ENCODE measurements at regions not wholly inside any gene's neighbourhood (a gene's known extent, or its start where the extent isn't known, plus 50 kb on each side); places are given as distances from the start of the nearest gene placed in this dataset.

- DNase-seq (ENCODE audit: low read depth in 1 of 2, low spot score in 1 of 2), result no peak
Observed at GRCh38 chr5:38207343-38207742, 51.0 kb upstream of the EGFLAM start.

- no peak for DNase-seq (ENCODE audit: low read depth in 1 of 2, low spot score in 1 of 2)
Observed at GRCh38 chr5:38202741-38203140, 55.6 kb upstream of the EGFLAM start.

- no peak for DNase-seq (ENCODE audit: low read depth in 1 of 2, low spot score in 1 of 2)
Observed at GRCh38 chr5:38200872-38201557, 57.3 kb upstream of the EGFLAM start.

GRCh38 chr5:38197118-38197517 lies 61.2 kb upstream of the EGFLAM start:
- no peak for DNase-seq (ENCODE audit: low read depth in 1 of 2, low spot score in 1 of 2)

GRCh38 chr5:38193015-38193581 lies 65.3 kb upstream of the EGFLAM start:
- DNase-seq (ENCODE audit: low read depth in 1 of 2, low spot score in 1 of 2), result peak; percentile 14 to 32

GRCh38 chr5:38191693-38192092 lies 66.7 kb upstream of the EGFLAM start:
- DNase-seq (ENCODE audit: low read depth in 1 of 2, low spot score in 1 of 2), result no peak

GRCh38 chr5:38190111-38190510 lies 68.2 kb upstream of the EGFLAM start:
- DNase-seq (ENCODE audit: low read depth in 1 of 2, low spot score in 1 of 2), result no peak

GRCh38 chr5:38189081-38189504 lies 69.3 kb upstream of the EGFLAM start:
- no peak for DNase-seq (ENCODE audit: low read depth in 1 of 2, low spot score in 1 of 2)

- DNase-seq (ENCODE audit: low read depth in 1 of 2, low spot score in 1 of 2), result no peak
Observed at GRCh38 chr5:38188591-38188990, 69.8 kb upstream of the EGFLAM start.

- no peak for DNase-seq (ENCODE audit: low read depth in 1 of 2, low spot score in 1 of 2)
Observed at GRCh38 chr5:38187532-38187931, 70.8 kb upstream of the EGFLAM start.

GRCh38 chr5:38184627-38185026 lies 73.7 kb upstream of the EGFLAM start:
- no peak for DNase-seq (ENCODE audit: low read depth in 1 of 2, low spot score in 1 of 2)

GRCh38 chr5:38182991-38183390 lies 75.4 kb upstream of the EGFLAM start:
- DNase-seq (ENCODE audit: low read depth in 1 of 2, low spot score in 1 of 2), result no peak

- DNase-seq (ENCODE audit: low read depth in 1 of 2, low spot score in 1 of 2), result no peak
Observed at GRCh38 chr5:38168029-38168428, 90.3 kb upstream of the EGFLAM start.

- DNase-seq (ENCODE audit: low read depth in 1 of 2, low spot score in 1 of 2), result no peak
Observed at GRCh38 chr5:38167562-38167996, 90.8 kb upstream of the EGFLAM start.

GRCh38 chr5:38166832-38167231 lies 91.5 kb upstream of the EGFLAM start:
- no peak for DNase-seq (ENCODE audit: low read depth in 1 of 2, low spot score in 1 of 2)

GRCh38 chr5:38165435-38165834 lies 92.9 kb upstream of the EGFLAM start:
- no peak for DNase-seq (ENCODE audit: low read depth in 1 of 2, low spot score in 1 of 2)

- DNase-seq (ENCODE audit: low read depth in 1 of 2, low spot score in 1 of 2), result no peak
Observed at GRCh38 chr5:38164776-38165399, 93.5 kb upstream of the EGFLAM start.

GRCh38 chr5:38163636-38164237 lies 94.6 kb upstream of the EGFLAM start:
- DNase-seq (ENCODE audit: low read depth in 1 of 2, low spot score in 1 of 2), result no peak

GRCh38 chr5:38162625-38163024 lies 95.7 kb upstream of the EGFLAM start:
- DNase-seq (ENCODE audit: low read depth in 1 of 2, low spot score in 1 of 2), result no peak

- DNase-seq (ENCODE audit: low read depth in 1 of 2, low spot score in 1 of 2), result no peak
Observed at GRCh38 chr5:38157024-38157423, 101.3 kb upstream of the EGFLAM start.

GRCh38 chr5:38154615-38155204 lies 103.6 kb upstream of the EGFLAM start:
- no peak for DNase-seq (ENCODE audit: low read depth in 1 of 2, low spot score in 1 of 2)

- no peak for DNase-seq (ENCODE audit: low read depth in 1 of 2, low spot score in 1 of 2)
Observed at GRCh38 chr5:38151878-38152277, 106.5 kb upstream of the EGFLAM start.

Measured in activated T-helper 1 cell treated with anti-CD3 and anti-CD28 coated beads, Interleukin-2, amount 50 U/mL, for 16 hours (primary cell).